GM18909 (cell line): ENCODE measurements at regions not wholly inside any gene's neighbourhood (a gene's known extent, or its start where the extent isn't known, plus 50 kb on each side); places are given as distances from the start of the nearest gene placed in this dataset.

Experiments
- ATAC-seq: cut with Tn5 transposase; IDR thresholded peaks from one replicate; pipeline ENCODE4 v1.9.1; 2021; ENCODE audit warnings: mild to moderate bottlenecking; ENCODE audit not compliant: unreplicated experiment, poor library complexity

- no peak for ATAC-seq
These were observed 382.9 kb downstream of the TMEM161B start for GRCh38 chr5:87885758-87886157.

DNA sequence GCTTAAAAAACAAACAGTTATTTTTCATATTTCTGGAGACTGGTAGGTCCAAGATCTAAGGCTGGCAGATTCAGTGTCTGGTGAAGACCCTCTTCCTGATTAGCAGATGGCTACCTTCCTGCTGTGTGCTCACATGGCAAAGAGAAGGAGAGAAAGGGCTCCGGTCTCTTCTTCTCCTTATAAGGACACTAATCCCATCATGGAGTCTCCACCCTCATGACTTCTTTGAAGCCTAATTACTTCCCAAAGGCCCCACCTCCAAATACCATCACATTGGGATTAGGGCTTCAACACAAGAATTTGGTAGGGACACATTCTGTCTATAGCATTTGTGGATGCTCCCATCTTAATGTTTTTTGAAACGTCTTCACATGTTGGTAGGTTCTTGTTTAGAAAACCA lies 391.1 kb downstream of the TMEM161B start:
- ATAC-seq, result no peak

DNA sequence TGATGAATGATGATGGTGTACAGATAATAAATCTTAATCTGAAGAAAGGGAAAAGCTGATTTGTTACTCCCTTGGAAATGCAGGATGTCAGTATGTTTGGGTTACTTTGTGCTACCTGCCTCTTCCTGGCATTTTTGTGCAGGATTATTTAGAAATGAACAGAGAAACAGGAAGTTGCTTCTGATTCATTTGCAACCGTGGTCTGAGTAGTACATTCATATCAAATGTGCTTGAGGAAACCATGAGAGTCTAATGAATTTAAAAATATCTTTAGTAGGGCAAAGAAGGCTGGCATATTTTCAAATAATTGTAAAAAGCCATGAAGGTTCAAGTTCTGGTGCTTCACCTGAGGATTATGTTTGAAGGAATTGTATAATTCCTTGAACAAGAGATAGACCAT lies 391.6 kb downstream of the TMEM161B start:
- ATAC-seq, result no peak

- no peak for ATAC-seq
These were observed 392.0 kb downstream of the TMEM161B start for GRCh38 chr5:87876616-87877015.

- no peak for ATAC-seq
These were observed 395.7 kb downstream of the TMEM161B start for GRCh38 chr5:87872986-87873385.

DNA sequence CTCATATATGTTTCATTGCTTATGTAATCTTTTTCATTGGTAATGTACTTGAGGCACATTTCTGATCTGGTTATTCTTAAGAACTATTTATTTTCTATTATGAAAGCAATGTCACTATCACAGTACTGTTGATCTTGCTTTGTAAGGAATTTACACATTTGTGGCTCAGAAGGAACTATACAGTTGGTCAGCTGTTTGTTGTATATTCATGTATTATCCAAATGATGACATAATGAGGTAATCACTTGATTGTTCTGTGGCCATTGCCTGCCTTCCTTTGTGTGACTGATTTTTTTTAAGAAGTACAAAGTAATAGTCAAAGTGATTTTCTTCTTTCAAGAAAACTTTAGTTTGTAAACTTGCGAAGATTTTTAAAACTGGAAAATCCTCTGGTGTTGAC lies 399.9 kb downstream of the TMEM161B start:
- ATAC-seq, result no peak

DNA sequence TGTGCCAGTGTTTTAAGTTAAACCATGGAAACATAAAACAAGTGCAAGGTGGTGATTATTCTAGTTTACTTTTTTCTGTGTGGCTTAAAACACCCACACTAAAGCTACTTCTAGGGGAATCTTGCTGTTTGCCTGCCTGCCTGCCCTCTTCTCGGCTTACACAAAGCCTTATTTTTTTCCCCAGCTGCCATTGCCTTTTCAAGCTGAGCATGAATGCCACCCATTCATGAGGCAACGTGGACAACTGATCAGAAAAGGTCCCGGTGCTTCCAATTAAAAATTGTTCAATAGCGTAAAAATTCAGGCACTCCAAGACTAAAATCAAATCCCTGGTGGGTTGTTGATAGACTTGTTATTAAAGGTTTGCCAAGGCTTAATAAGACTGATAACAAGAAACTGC lies 401.4 kb downstream of the TMEM161B start:
- no peak for ATAC-seq

GRCh38 chr5:87853541-87853940 lies 415.1 kb downstream of the TMEM161B start:
- ATAC-seq, result no peak

DNA sequence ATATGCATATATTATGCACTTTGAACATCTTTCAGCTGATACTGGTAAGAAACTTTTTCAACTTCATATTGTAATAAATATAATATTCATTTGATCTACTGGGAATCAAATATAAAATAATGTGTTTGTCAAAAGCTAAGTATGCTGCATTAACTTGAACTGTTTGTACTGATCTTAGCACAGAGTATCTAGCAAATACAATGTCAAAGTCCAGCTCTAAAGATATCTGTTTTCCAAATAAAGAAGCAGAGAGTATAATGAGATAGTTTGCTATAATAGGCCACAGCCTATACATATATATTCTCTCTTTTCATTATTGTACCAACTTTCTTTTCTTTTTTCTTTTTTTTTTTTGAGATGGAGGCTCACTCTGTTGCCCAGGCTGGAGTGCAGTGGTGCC lies 417.0 kb downstream of the TMEM161B start:
- ATAC-seq, result no peak

GRCh38 chr5:87850843-87851242 lies 417.8 kb downstream of the TMEM161B start:
- ATAC-seq, result no peak

DNA sequence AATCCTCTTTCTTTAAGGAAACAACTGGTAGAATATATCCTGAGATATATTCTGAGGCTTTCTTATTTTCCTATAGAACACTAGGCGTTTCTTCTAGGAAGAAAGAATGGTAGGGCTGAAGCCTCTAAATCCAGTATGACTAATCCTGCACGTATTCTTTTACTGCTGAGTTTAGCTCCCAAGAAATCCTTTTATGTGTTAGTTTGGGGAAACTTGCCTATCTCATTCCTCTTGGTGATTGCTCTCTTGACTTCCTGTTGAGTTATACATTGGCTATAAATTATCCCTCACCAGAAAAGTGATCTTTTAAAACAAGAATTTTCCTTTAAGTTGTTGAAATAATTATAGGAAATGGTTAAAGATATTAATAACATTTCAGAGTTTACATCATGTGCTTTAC lies 422.9 kb downstream of the TMEM161B start:
- ATAC-seq, result no peak

GRCh38 chr5:87844866-87845265 lies 423.8 kb downstream of the TMEM161B start:
- no peak for ATAC-seq

DNA sequence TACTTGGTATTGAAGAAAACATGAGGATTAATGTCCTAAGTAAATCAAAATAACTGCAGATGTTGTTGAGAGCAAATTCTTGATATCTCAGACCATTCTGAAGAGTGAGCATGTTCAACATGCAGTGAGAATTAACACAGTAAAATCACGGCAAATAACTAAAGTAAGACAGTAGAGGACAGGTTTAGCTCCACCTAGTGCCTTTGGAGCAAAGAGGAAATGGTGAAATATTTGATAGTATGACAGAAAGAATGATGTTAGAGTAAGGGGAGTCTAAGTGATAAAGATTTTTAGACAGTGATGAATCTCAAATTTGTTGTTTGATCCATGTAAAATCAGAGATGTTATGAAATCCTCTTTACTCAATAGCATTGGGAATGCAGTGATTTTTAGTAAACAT lies 424.2 kb downstream of the TMEM161B start:
- ATAC-seq, result no peak

- ATAC-seq, result no peak
These were observed 424.0 kb upstream of the CCNH start for GRCh38 chr5:87836696-87837095.

- no peak for ATAC-seq
These were observed 418.8 kb upstream of the CCNH start for GRCh38 chr5:87831499-87831898.

- ATAC-seq, result no peak
These were observed 416.5 kb upstream of the CCNH start for GRCh38 chr5:87829217-87829551.

GRCh38 chr5:87828545-87829216 lies 416.0 kb upstream of the CCNH start:
- ATAC-seq, result no peak

GRCh38 chr5:87827539-87827938 lies 414.8 kb upstream of the CCNH start:
- no peak for ATAC-seq

GRCh38 chr5:87826507-87826906 lies 413.8 kb upstream of the CCNH start:
- no peak for ATAC-seq

- ATAC-seq, result no peak
These were observed 412.9 kb upstream of the CCNH start for GRCh38 chr5:87825583-87825982.

GRCh38 chr5:87807783-87808182 lies 395.1 kb upstream of the CCNH start:
- no peak for ATAC-seq

- no peak for ATAC-seq
These were observed 390.6 kb upstream of the CCNH start for GRCh38 chr5:87803352-87803751.

DNA sequence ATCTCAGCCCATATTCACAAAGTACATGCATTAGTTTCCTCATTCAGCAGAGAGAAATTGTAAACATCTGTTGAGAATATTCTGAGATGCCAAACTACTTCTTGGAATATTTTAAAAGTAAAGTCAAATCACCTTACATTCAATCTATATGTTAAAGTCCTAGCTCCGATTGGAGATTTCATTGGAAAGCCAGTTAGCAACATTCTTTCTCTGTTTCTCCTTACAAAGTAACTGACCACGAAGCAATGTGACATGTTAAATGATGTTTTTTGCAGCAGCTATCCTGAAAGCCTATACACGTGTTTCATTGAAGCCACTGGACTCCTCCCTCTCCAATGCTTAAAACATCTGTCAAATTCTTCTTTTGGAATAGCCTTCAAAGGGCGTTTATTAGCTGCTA lies 379.1 kb upstream of the CCNH start:
- ATAC-seq, result no peak
